CD4-positive, alpha-beta T cell (primary cell): ENCODE measurements at regions not wholly inside any gene's neighbourhood (a gene's known extent, or its start where the extent isn't known, plus 50 kb on each side); places are given as distances from the start of the nearest gene placed in this dataset.

Experiments used
- ATAC-seq: fragments of 200-7000 bp; cut with Tn5 transposase; one replicate; pipeline ENCODE4 v1.10.0; 2022; ENCODE audit warnings: mild to moderate bottlenecking; ENCODE audit not compliant: poor library complexity
- CTCF ChIA-PET: fragments of 350-600 bp; sonication (Branson Sonifier 250); formaldehyde crosslinking; loops from one replicate; lab custom pipeline; 2021; ENCODE audit warnings: antibody characterized with exemption, inconsistent platforms; lab: Charles Lee
- POLR2A ChIA-PET: fragments of 350-600 bp; sonication (Branson Sonifier 250); formaldehyde crosslinking; loops from one replicate; lab custom pipeline; 2021; ENCODE audit warnings: antibody characterized with exemption, inconsistent platforms; lab: Charles Lee
- DNase-seq, 14 experiments: peaks; one replicate each; pipeline ENCODE4 v3.0.0-alpha.2; 2013 to 2020; ENCODE audit warnings: mixed read lengths in 2 of 14
- H3K27ac ChIP-seq, 2 donors: one replicate each; pipeline versions ENCODE4 v1.5.1 to v1.7.0; 2013; ENCODE audit warnings: low read length in 2 of 2, low read depth in 1 of 2, mild to moderate bottlenecking in 1 of 2
- H3K27me3 ChIP-seq, 2 experiments: 1 replicate in 1 of 2; 2 replicates in 1 of 2; pipeline versions ENCODE4 v1.6.1 to v1.7.0; 2013; ENCODE audit warnings: low read length in 2 of 2, control low read depth in 1 of 2, mild to moderate bottlenecking in 1 of 2, moderate library complexity in 1 of 2; ENCODE audit not compliant: insufficient read depth in 2 of 2, control insufficient read depth in 1 of 2
- H3K36me3 ChIP-seq: one replicate; pipeline ENCODE4 v1.6.1; 2013; ENCODE audit warnings: low read length, control low read depth; ENCODE audit not compliant: insufficient read depth
- H3K4me1 ChIP-seq: one replicate; pipeline ENCODE4 v1.6.1; 2013; ENCODE audit warnings: low read length, control low read depth; ENCODE audit not compliant: insufficient read depth
- H3K4me3 ChIP-seq: one replicate; pipeline ENCODE4 v1.5.1; 2013; ENCODE audit warnings: mild to moderate bottlenecking, low read length, moderate library complexity
- H3K9me3 ChIP-seq, 2 experiments: 1 replicate in 1 of 2; 2 replicates in 1 of 2; pipeline versions ENCODE4 v1.6.1 to v1.7.0; 2013; ENCODE audit warnings: low read length in 2 of 2, mild to moderate bottlenecking in 2 of 2, control low read depth in 1 of 2, moderate library complexity in 1 of 2; ENCODE audit not compliant: control insufficient read depth in 1 of 2, insufficient read depth in 1 of 2
- H3K27ac Mint-ChIP-seq: one replicate; pipeline ENCODE4 v1.8.0; 2020; ENCODE audit warnings: mixed read lengths
- H3K27me3 Mint-ChIP-seq: one replicate; pipeline ENCODE4 v1.8.0; 2021; ENCODE audit warnings: mixed read lengths
- H3K36me3 Mint-ChIP-seq: one replicate; pipeline ENCODE4 v1.8.0; 2021; ENCODE audit warnings: low read depth, mixed read lengths
- H3K4me1 Mint-ChIP-seq: one replicate; pipeline ENCODE4 v1.8.0; 2021; ENCODE audit warnings: low read depth, mixed read lengths
- H3K4me3 Mint-ChIP-seq: one replicate; pipeline ENCODE4 v1.8.0; 2020; ENCODE audit warnings: mild to moderate bottlenecking, mixed read lengths
- H3K9me3 Mint-ChIP-seq: one replicate; pipeline ENCODE4 v1.8.0; 2020; ENCODE audit warnings: mixed read lengths
- intact Hi-C, 2 experiments: fragments of 100-400 bp; cut with DNase I in 1 of 2; cut with micrococcal nuclease in 1 of 2; formaldehyde crosslinking; loops; one replicate each; pipeline versions ENCODE4 v1.15.1 to v1.9.0; 2023 to 2025; cut with DNase I, micrococcal nuclease
- TF ChIP-seq, protein P1 (sequence below): fragments of 200-600 bp; IDR thresholded peaks from one replicate; pipeline ENCODE4 v1.8.0; 2022; ENCODE audit warnings: antibody characterized with exemption, mild to moderate bottlenecking

DNA sequence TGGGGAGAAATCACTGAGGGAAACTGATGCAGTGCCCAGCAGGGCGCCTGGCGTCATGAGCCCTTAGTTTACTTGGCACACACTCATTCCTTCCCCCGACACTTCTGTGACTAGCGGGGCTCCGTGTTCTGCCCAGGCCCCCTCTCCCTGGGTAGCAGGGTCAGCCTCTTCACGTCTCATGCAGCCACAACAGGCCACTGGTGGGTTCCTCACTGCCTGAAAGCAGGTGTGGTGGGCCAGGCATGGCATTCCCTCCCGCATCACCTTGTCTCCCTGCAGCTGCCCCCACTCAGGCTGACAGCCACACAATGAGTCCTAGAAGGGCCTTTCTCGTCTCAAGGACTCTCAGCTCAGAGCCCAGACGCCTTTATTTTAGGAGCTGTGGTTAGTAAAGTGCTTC, 51.1 kb upstream of the CPLX2 start:
- intact Hi-C loops = no loop called here
- POLR2A ChIA-PET = no interaction called here

More for the DNA sequence above, 51.1 kb upstream of the CPLX2 start:
- Mint-ChIP-seq H3K4me3 (no peak overlapping the region), H3K27ac (no peak overlapping the region), H3K4me1 (no peaks in the 10 kb centered on the region), H3K27me3 (peaks cover 51% of the 10 kb centered on the region), H3K36me3 (no peaks in the 10 kb centered on the region), H3K9me3 (no peaks in the 10 kb centered on the region)
- H3K27me3 ChIP-seq = peaks cover 0 to 6% of the 10 kb centered on the region in 2 experiments
- CTCF ChIA-PET = no interaction called here
- H3K4me3 ChIP-seq = no peak overlapping the region
- TF ChIP-seq, protein P1, sequence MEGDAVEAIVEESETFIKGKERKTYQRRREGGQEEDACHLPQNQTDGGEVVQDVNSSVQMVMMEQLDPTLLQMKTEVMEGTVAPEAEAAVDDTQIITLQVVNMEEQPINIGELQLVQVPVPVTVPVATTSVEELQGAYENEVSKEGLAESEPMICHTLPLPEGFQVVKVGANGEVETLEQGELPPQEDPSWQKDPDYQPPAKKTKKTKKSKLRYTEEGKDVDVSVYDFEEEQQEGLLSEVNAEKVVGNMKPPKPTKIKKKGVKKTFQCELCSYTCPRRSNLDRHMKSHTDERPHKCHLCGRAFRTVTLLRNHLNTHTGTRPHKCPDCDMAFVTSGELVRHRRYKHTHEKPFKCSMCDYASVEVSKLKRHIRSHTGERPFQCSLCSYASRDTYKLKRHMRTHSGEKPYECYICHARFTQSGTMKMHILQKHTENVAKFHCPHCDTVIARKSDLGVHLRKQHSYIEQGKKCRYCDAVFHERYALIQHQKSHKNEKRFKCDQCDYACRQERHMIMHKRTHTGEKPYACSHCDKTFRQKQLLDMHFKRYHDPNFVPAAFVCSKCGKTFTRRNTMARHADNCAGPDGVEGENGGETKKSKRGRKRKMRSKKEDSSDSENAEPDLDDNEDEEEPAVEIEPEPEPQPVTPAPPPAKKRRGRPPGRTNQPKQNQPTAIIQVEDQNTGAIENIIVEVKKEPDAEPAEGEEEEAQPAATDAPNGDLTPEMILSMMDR = no peak
- H3K4me1 ChIP-seq = no peaks in the 10 kb centered on the region
- no peak overlapping the region for H3K27ac ChIP-seq
- no peaks in the 10 kb centered on the region for H3K9me3 ChIP-seq
- no peak for DNase-seq
- ATAC-seq = no peak
- no peaks in the 10 kb centered on the region for H3K36me3 ChIP-seq
